ENCODE measurements at regions not wholly inside any gene's neighbourhood (a gene's known extent, or its start where the extent isn't known, plus 50 kb on each side); places are given as distances from the start of the nearest gene placed in this dataset.

DNA sequence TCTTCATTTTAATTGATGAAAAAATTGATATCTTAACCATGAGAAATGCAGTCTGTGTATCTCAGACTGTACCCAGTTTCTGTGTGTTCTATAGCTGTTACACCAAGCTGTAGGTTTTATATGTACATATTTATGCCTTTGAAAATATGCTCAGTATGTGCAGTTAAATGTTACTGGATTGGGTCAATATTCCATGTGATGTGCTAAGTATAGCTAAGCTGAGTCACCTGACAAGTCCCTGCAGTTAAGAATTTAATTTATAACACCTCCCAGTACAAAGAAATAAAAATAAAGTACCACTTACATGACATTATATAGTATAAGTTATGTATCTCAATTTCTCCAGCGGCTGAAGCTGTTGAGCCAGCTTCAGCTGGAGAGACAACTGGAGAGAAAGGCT is 984.0 kb downstream of the GALC start:
- intact Hi-C loops (cut with micrococcal nuclease; ENCODE audit: unreplicated experiment) (no loop called here), in situ Hi-C loops (cut with HindIII; ENCODE audit: extremely low pct_ligation_motif_present, low pct_unique_long_range_greater_than_20kb) (no loop called here)
- TF ChIP-seq BRCA1 (CRISPR knock-in tag; IDR thresholded peaks at IDR 0.05) (no peak), HNRNPH1 (optimal IDR thresholded peaks at IDR 0.05; ENCODE audit: low read depth, low read length) (no peak), ZKSCAN8 (CRISPR knock-in tag; IDR thresholded peaks at IDR 0.05; ENCODE audit: borderline replicate concordance) (no peak), SOX5 (CRISPR knock-in tag; IDR thresholded peaks at IDR 0.05; ENCODE audit: borderline replicate concordance) (no peak), TCF7L2 (IDR thresholded peaks at IDR 0.05; ENCODE audit: low read depth, low read length) (no peak), GMEB2 (CRISPR knock-in tag; IDR thresholded peaks at IDR 0.05; ENCODE audit: low read depth) (no peak), ZNF704 (CRISPR knock-in tag; IDR thresholded peaks at IDR 0.05; ENCODE audit: borderline replicate concordance) (no peak), ZMYM3 (CRISPR knock-in tag; IDR thresholded peaks at IDR 0.05) (no peak), FOXC1 (CRISPR knock-in tag; IDR thresholded peaks at IDR 0.05; ENCODE audit: borderline replicate concordance) (no peak), KLF9 (CRISPR knock-in tag; IDR thresholded peaks at IDR 0.05; ENCODE audit: low read depth) (no peak), SATB2 (CRISPR knock-in tag; IDR thresholded peaks at IDR 0.05) (no peak), ETV5 (CRISPR knock-in tag; IDR thresholded peaks at IDR 0.05; ENCODE audit: borderline replicate concordance) (no peak), ZNF232 (CRISPR knock-in tag; IDR thresholded peaks at IDR 0.05; ENCODE audit: borderline replicate concordance) (no peak), FOXJ3 (CRISPR knock-in tag; IDR thresholded peaks at IDR 0.05; ENCODE audit: borderline replicate concordance) (no peak), AHR (CRISPR knock-in tag; IDR thresholded peaks at IDR 0.05) (no peak)
- TF ChIP-seq, protein P1, sequence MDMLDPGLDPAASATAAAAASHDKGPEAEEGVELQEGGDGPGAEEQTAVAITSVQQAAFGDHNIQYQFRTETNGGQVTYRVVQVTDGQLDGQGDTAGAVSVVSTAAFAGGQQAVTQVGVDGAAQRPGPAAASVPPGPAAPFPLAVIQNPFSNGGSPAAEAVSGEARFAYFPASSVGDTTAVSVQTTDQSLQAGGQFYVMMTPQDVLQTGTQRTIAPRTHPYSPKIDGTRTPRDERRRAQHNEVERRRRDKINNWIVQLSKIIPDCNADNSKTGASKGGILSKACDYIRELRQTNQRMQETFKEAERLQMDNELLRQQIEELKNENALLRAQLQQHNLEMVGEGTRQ (IDR thresholded peaks at IDR 0.05; ENCODE audit: low read depth, low read length), result no peak
- TF ChIP-seq, protein P1 (CRISPR knock-in tag; IDR thresholded peaks at IDR 0.05; ENCODE audit: borderline replicate concordance), result no peak
- no peaks in the 10 kb centered on the region for H3K79me2 ChIP-seq (ENCODE audit: insufficient read depth, low read length)
- no peaks in the 10 kb centered on the region for H3K4me1 ChIP-seq (ENCODE audit: insufficient read depth, low read length)
- H3K4me2 ChIP-seq (ENCODE audit: low read depth, low read length), result no peak overlapping the region
- 41% methylated on average over 1 of the region's 1 CpG for WGBS (ENCODE audit: low lambda C conversion rate)
- DNase-seq (ENCODE audit: low spot score) (no peak), ATAC-seq (no peak), FAIRE-seq (no peak)
- H4K20me1 ChIP-seq (ENCODE audit: insufficient read depth, low read length), result no peaks in the 10 kb centered on the region
- ChIA-PET CTCF (ENCODE audit: low intra/inter-chr PET ratio, low total read pairs) (no interaction called here), POLR2A (no interaction called here)
- no peak overlapping the region for H2AFZ ChIP-seq (ENCODE audit: low read length)
- no peaks in the 10 kb centered on the region for H3K36me3 ChIP-seq (replicated peaks in 1 of 2; ENCODE audit: control insufficient read depth in 1 of 2, insufficient read depth in 2 of 2, low read length in 2 of 2)
- no TSS peak for BruUV-seq (replicated peaks)
- H3K27me3 ChIP-seq (ENCODE audit: control insufficient read depth in 1 of 2, insufficient read depth in 2 of 2, low read length in 2 of 2), result no peaks in the 10 kb centered on the region
- no peak overlapping the region for H3K27ac ChIP-seq (ENCODE audit: extremely low read length, insufficient read depth, low read length)
- no peaks in the 10 kb centered on the region for H3K9me3 ChIP-seq (ENCODE audit: low read length)
- no peak overlapping the region for H3K4me3 ChIP-seq (replicated peaks in 1 of 3; ENCODE audit: insufficient read depth in 1 of 3, low read depth in 2 of 3, low read length in 3 of 3)
- H3K9ac ChIP-seq (ENCODE audit: insufficient read depth, low read depth, low read length), result no peak overlapping the region
